ENCODE measurements at regions not wholly inside any gene's neighbourhood (a gene's known extent, or its start where the extent isn't known, plus 50 kb on each side); places are given as distances from the start of the nearest gene placed in this dataset.

DNA sequence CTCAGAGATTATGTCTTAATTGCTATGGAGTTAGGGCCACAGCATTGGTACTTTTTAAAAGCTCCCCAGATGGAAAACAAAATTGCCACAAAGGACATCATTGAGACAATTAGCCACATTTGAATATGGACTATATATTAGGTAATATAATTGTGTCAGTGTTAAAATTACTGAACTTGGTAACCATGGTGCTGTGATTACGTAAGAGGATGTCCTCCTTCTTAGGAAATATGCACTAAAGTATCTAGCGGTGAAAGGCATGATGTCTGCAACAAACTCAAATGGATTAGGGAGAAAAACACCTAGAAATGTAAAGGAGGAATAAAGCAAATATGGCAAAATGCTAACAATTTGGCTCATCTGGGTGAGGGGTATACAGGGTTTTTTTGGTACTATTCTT is 89.9 kb upstream of the PAK3 start:
- Histone ChIP-seq H2AFZ (ENCODE audit: low read depth, low read length) (no peak overlapping the region), H4K20me1 (replicated peaks; ENCODE audit: control insufficient read depth, extremely low read depth, insufficient read depth, low read length) (no peaks in the 10 kb centered on the region), H3K4me3 (replicated peaks in 1 of 3; ENCODE audit: insufficient read depth in 1 of 3, low read depth in 1 of 3, low read length in 3 of 3) (no peak overlapping the region), H3K36me3 (ENCODE audit: control insufficient read depth in 2 of 2, extremely low read depth in 1 of 2, insufficient read depth in 2 of 2, low read length in 2 of 2) (no peaks in the 10 kb centered on the region), H3K4me2 (ENCODE audit: insufficient read depth, low read length) (no peak overlapping the region), H3K9ac (replicated peaks; ENCODE audit: extremely low read depth, insufficient read depth, low read length) (no peak overlapping the region), H3K9me3 (replicated peaks; ENCODE audit: control insufficient read depth, insufficient read depth, low read length) (no peaks in the 10 kb centered on the region), H3K27me3 (ENCODE audit: control insufficient read depth in 2 of 2, insufficient read depth in 2 of 2, low read length in 2 of 2) (no peaks in the 10 kb centered on the region), H3K4me1 (ENCODE audit: control insufficient read depth, extremely low read depth, insufficient read depth, low read length) (no peaks in the 10 kb centered on the region), H3K9me1 (replicated peaks; ENCODE audit: control insufficient read depth, extremely low read depth, insufficient read depth, low read length) (no peaks in the 10 kb centered on the region), H3K27ac (ENCODE audit: insufficient read depth, low read depth, low read length) (no peak overlapping the region), H3K79me2 (ENCODE audit: control insufficient read depth, insufficient read depth, low read length) (no peaks in the 10 kb centered on the region)
- POLR2A ChIA-PET = no interaction called here
- dilution Hi-C loops (cut with MboI; ENCODE audit: extremely low pct_ligation_motif_present, low sequenced_read_pairs) (no loop called here), intact Hi-C loops (cut with micrococcal nuclease) (no loop called here)
- no peak for TF ChIP-seq MYC (IDR thresholded peaks at IDR 0.05; ENCODE audit: low read depth, low read length)
- no peak for TF ChIP-seq JUN (IDR thresholded peaks at IDR 0.05; ENCODE audit: borderline replicate concordance, insufficient read depth, insufficient read length, low read depth)
- no peak for TF ChIP-seq POLR2AphosphoS5 (IDR thresholded peaks at IDR 0.05; ENCODE audit: insufficient read depth, low read depth, low read length)
- no peak for TF ChIP-seq POLR2A (IDR thresholded peaks at IDR 0.05; ENCODE audit: low read depth, low read length)
- no peak for TF ChIP-seq GATA2 (IDR thresholded peaks at IDR 0.05; ENCODE audit: insufficient read depth, insufficient read length, low read depth, low read length)
- no peak for TF ChIP-seq EZH2 (IDR thresholded peaks at IDR 0.05; ENCODE audit: borderline replicate concordance, low read depth, low read length, severe bottlenecking)
- TF ChIP-seq MAX (IDR thresholded peaks at IDR 0.05; ENCODE audit: insufficient read depth, insufficient read length) = no peak
- TF ChIP-seq, protein P1, sequence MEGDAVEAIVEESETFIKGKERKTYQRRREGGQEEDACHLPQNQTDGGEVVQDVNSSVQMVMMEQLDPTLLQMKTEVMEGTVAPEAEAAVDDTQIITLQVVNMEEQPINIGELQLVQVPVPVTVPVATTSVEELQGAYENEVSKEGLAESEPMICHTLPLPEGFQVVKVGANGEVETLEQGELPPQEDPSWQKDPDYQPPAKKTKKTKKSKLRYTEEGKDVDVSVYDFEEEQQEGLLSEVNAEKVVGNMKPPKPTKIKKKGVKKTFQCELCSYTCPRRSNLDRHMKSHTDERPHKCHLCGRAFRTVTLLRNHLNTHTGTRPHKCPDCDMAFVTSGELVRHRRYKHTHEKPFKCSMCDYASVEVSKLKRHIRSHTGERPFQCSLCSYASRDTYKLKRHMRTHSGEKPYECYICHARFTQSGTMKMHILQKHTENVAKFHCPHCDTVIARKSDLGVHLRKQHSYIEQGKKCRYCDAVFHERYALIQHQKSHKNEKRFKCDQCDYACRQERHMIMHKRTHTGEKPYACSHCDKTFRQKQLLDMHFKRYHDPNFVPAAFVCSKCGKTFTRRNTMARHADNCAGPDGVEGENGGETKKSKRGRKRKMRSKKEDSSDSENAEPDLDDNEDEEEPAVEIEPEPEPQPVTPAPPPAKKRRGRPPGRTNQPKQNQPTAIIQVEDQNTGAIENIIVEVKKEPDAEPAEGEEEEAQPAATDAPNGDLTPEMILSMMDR (IDR thresholded peaks at IDR 0.05; ENCODE audit: extremely low read depth in 1 of 2, insufficient read depth in 1 of 2, low read depth in 1 of 2, low read length in 2 of 2) = no peak
- no peak for TF ChIP-seq FOS (IDR thresholded peaks at IDR 0.05; ENCODE audit: borderline replicate concordance, insufficient read depth, low read length)
- no TSS peak for BruUV-seq (replicated peaks)
- DNase-seq (ENCODE audit: low read depth, low spot score) = no peak
- CTCF ChIA-PET = no interaction called here
- FAIRE-seq = no peak

Data from endothelial cell of umbilical vein (primary cell).